ENCODE measurements at regions not wholly inside any gene's neighbourhood (a gene's known extent, or its start where the extent isn't known, plus 50 kb on each side); places are given as distances from the start of the nearest gene placed in this dataset.

DNA sequence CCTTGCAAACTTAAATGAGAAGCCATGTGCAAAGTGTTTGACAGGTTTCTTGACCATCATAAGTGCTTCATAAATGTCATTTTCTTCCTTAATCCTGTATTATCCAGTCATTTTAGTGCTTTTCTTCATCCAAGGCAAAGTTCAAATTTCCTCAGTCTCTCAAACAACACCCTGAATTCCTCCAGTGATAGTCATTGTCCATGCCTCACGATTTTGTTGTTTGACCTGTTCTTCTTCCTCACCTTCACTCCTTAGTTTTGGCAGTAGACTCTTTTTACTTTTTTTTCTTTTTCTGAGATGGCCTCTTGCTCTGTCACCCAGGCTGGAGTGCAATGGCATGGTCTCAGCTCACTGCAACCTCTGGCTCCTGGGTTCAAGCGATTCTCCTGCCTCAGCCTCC, 1257.3 kb downstream of the FAM181B start:
- TF ChIP-seq POLR2A (IDR thresholded peaks at IDR 0.05), result no peak
- TF ChIP-seq, protein P1, sequence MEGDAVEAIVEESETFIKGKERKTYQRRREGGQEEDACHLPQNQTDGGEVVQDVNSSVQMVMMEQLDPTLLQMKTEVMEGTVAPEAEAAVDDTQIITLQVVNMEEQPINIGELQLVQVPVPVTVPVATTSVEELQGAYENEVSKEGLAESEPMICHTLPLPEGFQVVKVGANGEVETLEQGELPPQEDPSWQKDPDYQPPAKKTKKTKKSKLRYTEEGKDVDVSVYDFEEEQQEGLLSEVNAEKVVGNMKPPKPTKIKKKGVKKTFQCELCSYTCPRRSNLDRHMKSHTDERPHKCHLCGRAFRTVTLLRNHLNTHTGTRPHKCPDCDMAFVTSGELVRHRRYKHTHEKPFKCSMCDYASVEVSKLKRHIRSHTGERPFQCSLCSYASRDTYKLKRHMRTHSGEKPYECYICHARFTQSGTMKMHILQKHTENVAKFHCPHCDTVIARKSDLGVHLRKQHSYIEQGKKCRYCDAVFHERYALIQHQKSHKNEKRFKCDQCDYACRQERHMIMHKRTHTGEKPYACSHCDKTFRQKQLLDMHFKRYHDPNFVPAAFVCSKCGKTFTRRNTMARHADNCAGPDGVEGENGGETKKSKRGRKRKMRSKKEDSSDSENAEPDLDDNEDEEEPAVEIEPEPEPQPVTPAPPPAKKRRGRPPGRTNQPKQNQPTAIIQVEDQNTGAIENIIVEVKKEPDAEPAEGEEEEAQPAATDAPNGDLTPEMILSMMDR (IDR thresholded peaks at IDR 0.05), result no peak
